GM18519 (cell line): ENCODE measurements at regions not wholly inside any gene's neighbourhood (a gene's known extent, or its start where the extent isn't known, plus 50 kb on each side); places are given as distances from the start of the nearest gene placed in this dataset.

ENCODE experiments used
- ATAC-seq: cut with Tn5 transposase; IDR thresholded peaks from one replicate; pipeline ENCODE4 v1.9.1; 2021; ENCODE audit warnings: mild to moderate bottlenecking, moderate library complexity; ENCODE audit not compliant: unreplicated experiment, low FRiP score

- no peak for ATAC-seq
Observed at GRCh38 chr18:75931079-75931478, 503.6 kb upstream of the SMIM21 start.

GRCh38 chr18:75928706-75929105, 501.2 kb upstream of the SMIM21 start:
- ATAC-seq, result no peak

- no peak for ATAC-seq
Observed at GRCh38 chr18:75927791-75928190, 500.3 kb upstream of the SMIM21 start.

- no peak for ATAC-seq
Observed at GRCh38 chr18:75926811-75927210, 499.3 kb upstream of the SMIM21 start.

GRCh38 chr18:75923169-75923568, 495.7 kb upstream of the SMIM21 start:
- no peak for ATAC-seq

GRCh38 chr18:75916624-75916982, 489.1 kb upstream of the SMIM21 start:
- ATAC-seq, result no peak

- ATAC-seq, result no peak
Observed at GRCh38 chr18:75915941-75916623, 488.6 kb upstream of the SMIM21 start.

GRCh38 chr18:75912829-75913228, 485.3 kb upstream of the SMIM21 start:
- no peak for ATAC-seq

- ATAC-seq, result no peak
Observed at GRCh38 chr18:75904416-75904815, 476.9 kb upstream of the SMIM21 start.

GRCh38 chr18:75898651-75899050, 471.1 kb upstream of the SMIM21 start:
- ATAC-seq, result no peak

GRCh38 chr18:75897386-75897785, 469.9 kb upstream of the SMIM21 start:
- ATAC-seq, result no peak

- ATAC-seq, result no peak
Observed at GRCh38 chr18:75896865-75897264, 469.4 kb upstream of the SMIM21 start.

- ATAC-seq, result no peak
Observed at GRCh38 chr18:75895135-75895534, 467.6 kb upstream of the SMIM21 start.

- no peak for ATAC-seq
Observed at GRCh38 chr18:75884728-75885127, 457.2 kb upstream of the SMIM21 start.

GRCh38 chr18:75880925-75881504, 453.5 kb upstream of the SMIM21 start:
- ATAC-seq, result no peak

GRCh38 chr18:75880266-75880665, 452.8 kb upstream of the SMIM21 start:
- no peak for ATAC-seq

GRCh38 chr18:75879196-75879595, 451.7 kb upstream of the SMIM21 start:
- no peak for ATAC-seq

- ATAC-seq, result no peak
Observed at GRCh38 chr18:75875559-75875958, 448.1 kb upstream of the SMIM21 start.

GRCh38 chr18:75874401-75875089, 447.0 kb upstream of the SMIM21 start:
- no peak for ATAC-seq

GRCh38 chr18:75871596-75871995, 444.1 kb upstream of the SMIM21 start:
- ATAC-seq, result no peak

GRCh38 chr18:75869162-75869561, 441.7 kb upstream of the SMIM21 start:
- ATAC-seq, result no peak

GRCh38 chr18:75868031-75868430, 440.5 kb upstream of the SMIM21 start:
- no peak for ATAC-seq
